ENCODE measurements at regions not wholly inside any gene's neighbourhood (a gene's known extent, or its start where the extent isn't known, plus 50 kb on each side); places are given as distances from the start of the nearest gene placed in this dataset.

DNA sequence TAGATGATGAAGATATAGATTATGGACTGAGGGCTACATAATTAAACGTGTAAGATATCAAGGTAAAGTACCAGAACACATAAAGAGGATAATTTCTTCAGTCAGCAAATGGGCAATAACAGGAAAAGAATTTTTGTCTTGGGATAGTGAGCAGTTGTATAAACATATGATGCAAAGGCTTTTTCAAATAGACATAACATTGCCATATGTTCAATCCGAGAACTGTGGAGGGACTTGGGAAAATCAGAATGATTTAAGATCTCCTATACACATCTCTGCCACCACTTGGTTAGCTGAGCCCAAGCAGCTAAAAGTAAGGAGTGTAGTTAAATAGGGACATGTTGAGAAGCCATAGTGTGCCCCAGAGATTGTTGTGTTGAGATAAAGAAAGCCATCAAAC, 287.6 kb upstream of the ZNF521 start:
- Mint-ChIP-seq H3K4me1 (peaks cover 8% of the 10 kb centered on the region), H3K27me3 (ENCODE audit: low read depth) (no peaks in the 10 kb centered on the region), H3K36me3 (ENCODE audit: low read depth) (no peaks in the 10 kb centered on the region), H3K27ac (no peak overlapping the region), H3K4me3 (no peak overlapping the region), H3K9me3 (no peaks in the 10 kb centered on the region)
- TF ChIP-seq, protein P1, sequence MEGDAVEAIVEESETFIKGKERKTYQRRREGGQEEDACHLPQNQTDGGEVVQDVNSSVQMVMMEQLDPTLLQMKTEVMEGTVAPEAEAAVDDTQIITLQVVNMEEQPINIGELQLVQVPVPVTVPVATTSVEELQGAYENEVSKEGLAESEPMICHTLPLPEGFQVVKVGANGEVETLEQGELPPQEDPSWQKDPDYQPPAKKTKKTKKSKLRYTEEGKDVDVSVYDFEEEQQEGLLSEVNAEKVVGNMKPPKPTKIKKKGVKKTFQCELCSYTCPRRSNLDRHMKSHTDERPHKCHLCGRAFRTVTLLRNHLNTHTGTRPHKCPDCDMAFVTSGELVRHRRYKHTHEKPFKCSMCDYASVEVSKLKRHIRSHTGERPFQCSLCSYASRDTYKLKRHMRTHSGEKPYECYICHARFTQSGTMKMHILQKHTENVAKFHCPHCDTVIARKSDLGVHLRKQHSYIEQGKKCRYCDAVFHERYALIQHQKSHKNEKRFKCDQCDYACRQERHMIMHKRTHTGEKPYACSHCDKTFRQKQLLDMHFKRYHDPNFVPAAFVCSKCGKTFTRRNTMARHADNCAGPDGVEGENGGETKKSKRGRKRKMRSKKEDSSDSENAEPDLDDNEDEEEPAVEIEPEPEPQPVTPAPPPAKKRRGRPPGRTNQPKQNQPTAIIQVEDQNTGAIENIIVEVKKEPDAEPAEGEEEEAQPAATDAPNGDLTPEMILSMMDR (IDR thresholded peaks at IDR 0.05; ENCODE audit: unreplicated experiment in 3 of 3), result no peak

DNA sequence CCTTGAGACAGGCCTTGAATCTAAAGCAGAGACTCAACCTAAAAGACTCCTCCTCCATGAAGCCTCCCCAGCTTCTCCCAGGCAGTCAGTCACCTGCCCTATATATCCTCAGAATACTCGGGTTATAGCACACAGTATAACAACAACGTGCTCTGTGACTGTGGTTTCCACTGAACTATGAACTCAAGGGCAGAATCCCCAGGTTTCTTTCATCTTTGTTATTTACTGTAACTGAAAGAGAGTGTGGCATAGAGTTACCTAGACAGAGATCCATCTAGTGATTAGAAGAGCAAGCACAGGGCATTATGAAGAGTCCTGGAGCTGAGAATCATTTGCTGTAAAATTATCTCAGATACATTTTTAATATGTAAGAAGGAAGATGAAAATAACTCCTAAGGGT, 281.6 kb upstream of the ZNF521 start:
- Mint-ChIP-seq H3K36me3 (ENCODE audit: low read depth) (peaks cover 10% of the 10 kb centered on the region), H3K27ac (no peak overlapping the region), H3K4me3 (no peak overlapping the region), H3K27me3 (ENCODE audit: low read depth) (peaks cover 9% of the 10 kb centered on the region), H3K9me3 (peaks cover 17% of the 10 kb centered on the region), H3K4me1 (peaks cover 8% of the 10 kb centered on the region)
- TF ChIP-seq, protein P1 (IDR thresholded peaks at IDR 0.05; ENCODE audit: unreplicated experiment in 3 of 3), result no peak

DNA sequence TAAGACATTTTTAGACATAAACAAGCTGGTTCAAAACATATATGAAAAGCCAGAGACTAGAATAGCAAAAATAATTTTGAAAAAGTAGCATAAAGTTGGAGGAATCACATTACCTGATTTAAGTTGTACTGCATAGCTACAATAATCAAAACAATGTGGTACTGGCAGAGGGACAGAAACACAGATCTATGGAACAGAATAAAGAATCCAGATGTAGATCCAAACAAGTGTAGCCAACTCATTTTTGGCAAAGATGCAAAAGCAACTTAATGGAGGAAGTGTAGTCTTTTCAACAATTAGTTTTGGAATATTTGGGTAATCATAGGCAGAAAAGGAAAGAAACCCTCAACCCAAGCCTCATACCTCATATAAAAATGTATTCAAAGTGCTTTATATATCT, 278.7 kb upstream of the ZNF521 start:
- Mint-ChIP-seq H3K27ac (no peak overlapping the region), H3K9me3 (peaks cover 38% of the 10 kb centered on the region), H3K4me1 (peaks cover 1% of the 10 kb centered on the region), H3K4me3 (no peak overlapping the region), H3K27me3 (ENCODE audit: low read depth) (peaks cover 9% of the 10 kb centered on the region), H3K36me3 (ENCODE audit: low read depth) (peaks cover 30% of the 10 kb centered on the region)
- TF ChIP-seq, protein P1 (IDR thresholded peaks at IDR 0.05; ENCODE audit: unreplicated experiment in 3 of 3), result no peak

DNA sequence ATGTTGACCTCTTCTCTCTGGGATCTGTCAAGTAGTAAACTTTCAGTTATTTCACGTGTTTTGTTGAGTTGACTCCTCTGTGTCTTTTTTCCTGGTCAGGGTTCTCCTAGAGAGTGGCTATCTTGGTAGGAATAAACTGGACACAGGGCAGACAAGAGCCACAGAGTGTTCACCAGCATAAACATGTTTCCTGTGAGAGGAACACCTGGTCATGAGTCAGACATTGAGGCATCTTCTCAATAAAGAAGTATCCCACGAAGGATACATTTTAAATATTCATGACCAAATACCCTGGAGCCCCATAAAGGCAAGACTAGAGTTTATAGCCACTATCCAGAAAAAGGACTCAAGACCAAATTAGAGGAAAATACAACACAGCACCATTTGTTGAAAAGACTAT, 269.7 kb upstream of the ZNF521 start:
- Mint-ChIP-seq H3K36me3 (ENCODE audit: low read depth) (peaks cover 18% of the 10 kb centered on the region), H3K27me3 (ENCODE audit: low read depth) (peaks cover 3% of the 10 kb centered on the region), H3K4me3 (no peak overlapping the region), H3K9me3 (peaks cover 49% of the 10 kb centered on the region), H3K4me1 (no peaks in the 10 kb centered on the region), H3K27ac (no peak overlapping the region)
- TF ChIP-seq, protein P1 (IDR thresholded peaks at IDR 0.05; ENCODE audit: unreplicated experiment in 3 of 3), result no peak

DNA sequence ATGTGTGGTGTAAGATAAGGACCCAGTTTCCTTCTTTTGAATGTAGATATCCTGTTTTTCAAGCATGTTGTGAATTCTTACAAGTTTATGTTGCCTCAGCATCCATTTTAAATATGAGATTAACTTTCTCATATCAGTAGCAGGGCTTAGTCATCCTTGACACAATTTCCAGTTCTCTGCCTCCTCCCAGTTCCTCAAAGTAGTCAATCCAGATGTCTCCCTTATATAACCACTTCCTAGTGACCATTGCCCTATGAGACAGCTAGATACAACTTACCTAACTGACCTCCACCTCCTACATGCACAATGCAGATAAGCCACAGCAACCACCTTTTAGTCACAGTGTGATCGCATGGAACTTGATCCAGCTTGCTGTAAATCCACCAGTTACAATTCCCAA, 269.2 kb upstream of the ZNF521 start:
- Mint-ChIP-seq H3K36me3 (ENCODE audit: low read depth) (peaks cover 15% of the 10 kb centered on the region), H3K27ac (no peak overlapping the region), H3K27me3 (ENCODE audit: low read depth) (peaks cover 3% of the 10 kb centered on the region), H3K4me1 (no peaks in the 10 kb centered on the region), H3K4me3 (no peak overlapping the region), H3K9me3 (peaks cover 45% of the 10 kb centered on the region)
- TF ChIP-seq, protein P1 (IDR thresholded peaks at IDR 0.05; ENCODE audit: unreplicated experiment in 3 of 3), result no peak

DNA sequence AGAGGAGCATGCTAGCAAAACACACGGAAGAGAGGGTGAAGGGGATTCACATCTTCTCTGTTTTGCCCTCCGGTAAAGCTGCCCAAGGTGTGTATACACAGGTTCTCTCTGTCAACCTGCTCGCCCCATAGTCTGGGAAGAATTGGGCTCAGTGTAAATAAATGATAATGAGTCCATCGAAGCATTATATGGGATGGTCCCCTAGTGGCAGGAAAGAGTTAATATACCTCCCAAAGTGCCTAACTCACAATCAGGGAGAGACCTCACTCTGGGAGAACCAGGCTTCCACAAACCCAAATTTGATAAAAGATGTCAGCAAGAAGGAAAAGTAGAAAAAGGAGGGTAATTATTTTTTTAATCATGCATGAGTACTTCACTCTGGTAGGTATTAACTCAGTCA, 262.2 kb upstream of the ZNF521 start:
- TF ChIP-seq, protein P1 (IDR thresholded peaks at IDR 0.05; ENCODE audit: unreplicated experiment in 3 of 3), result no peak
- peaks cover 9% of the 10 kb centered on the region for H3K9me3 Mint-ChIP-seq

More for the DNA sequence above, 262.2 kb upstream of the ZNF521 start:
- H3K27ac Mint-ChIP-seq, result no peak overlapping the region
- no peaks in the 10 kb centered on the region for H3K36me3 Mint-ChIP-seq (ENCODE audit: low read depth)
- H3K4me3 Mint-ChIP-seq, result no peak overlapping the region
- H3K4me1 Mint-ChIP-seq, result no peaks in the 10 kb centered on the region
- H3K27me3 Mint-ChIP-seq (ENCODE audit: low read depth), result peaks cover 3% of the 10 kb centered on the region
